H1 (cell line): ENCODE measurements at regions not wholly inside any gene's neighbourhood (a gene's known extent, or its start where the extent isn't known, plus 50 kb on each side); places are given as distances from the start of the nearest gene placed in this dataset.

ENCODE experiments used
- CTCF ChIA-PET: fragments of 300-600 bp; sonication (Branson Sonifier 250); formaldehyde crosslinking; loops from one replicate; lab custom pipeline; 2021; ENCODE audit not compliant: partially characterized antibody; lab: Charles Lee
- POLR2A ChIA-PET: fragments of 300-600 bp; sonication (Branson Sonifier 250); formaldehyde crosslinking; loops from one replicate; lab custom pipeline; 2021; ENCODE audit warnings: inconsistent platforms; ENCODE audit not compliant: partially characterized antibody; lab: Charles Lee
- DNase-seq, 2 experiments: peaks; one replicate each; pipeline versions ENCODE4 v3.0.0 to v3.0.0-alpha.2; 2010 to 2022; ENCODE audit warnings: low spot score in 2 of 2, low read depth in 1 of 2, mixed read lengths in 1 of 2
- FAIRE-seq: peaks from 2 replicates; lab custom pipeline; 2011; peaks lifted over from hg19 to GRCh38; lab: Jason Lieb, UNC
- H2AFZ ChIP-seq: 2 replicates; pipeline ENCODE4 v1.8.1; 2012; ENCODE audit warnings: low read length, inconsistent platforms
- H2AK5ac ChIP-seq: 2 replicates; pipeline ENCODE4 v1.6.1; 2013; ENCODE audit warnings: low read depth, low read length
- H2BK120ac ChIP-seq: replicated peaks from 2 replicates; pipeline ENCODE3; 2013; ENCODE audit warnings: low read depth, low read length, inconsistent platforms
- H2BK12ac ChIP-seq: 2 replicates; pipeline ENCODE4 v1.6.1; 2013; ENCODE audit warnings: low read depth, low read length
- H2BK15ac ChIP-seq: 2 replicates; pipeline ENCODE4 v1.6.1; 2013; ENCODE audit warnings: low read length
- H2BK20ac ChIP-seq: 2 replicates; pipeline ENCODE4 v1.6.1; 2013; ENCODE audit warnings: low read length
- H2BK5ac ChIP-seq: 2 replicates; pipeline ENCODE4 v1.6.1; 2013; ENCODE audit warnings: low read depth, low read length
- H3K14ac ChIP-seq: 2 replicates; pipeline ENCODE4 v1.6.1; 2013; ENCODE audit warnings: inconsistent platforms; ENCODE audit not compliant: insufficient read length
- H3K18ac ChIP-seq: 2 replicates; pipeline ENCODE4 v1.6.1; 2013; ENCODE audit warnings: low read length; ENCODE audit errors: extremely low read depth
- H3K23ac ChIP-seq: 2 replicates; pipeline ENCODE4 v1.6.1; 2013; ENCODE audit warnings: inconsistent platforms; ENCODE audit not compliant: insufficient read length
- H3K23me2 ChIP-seq: 2 replicates; pipeline ENCODE4 v1.6.1; 2013; ENCODE audit warnings: low read depth, low read length
- H3K27ac ChIP-seq: 2 replicates; pipeline ENCODE4 v1.6.1; 2011; ENCODE audit warnings: low read depth, low read length, inconsistent platforms
- H3K27me3 ChIP-seq, 4 experiments: replicated peaks in 1 of 4; 1 replicate in 1 of 4; 2 replicates in 3 of 4; pipeline versions ENCODE4 v1.6.1 to v1.8.1; 2011 to 2013; ENCODE audit warnings: low read length in 3 of 4, mild to moderate bottlenecking in 3 of 4, inconsistent platforms in 2 of 4, mixed read lengths in 2 of 4, moderate library complexity in 1 of 4; ENCODE audit not compliant: control insufficient read depth in 3 of 4, insufficient read depth in 3 of 4; ENCODE audit errors: extremely low read depth in 1 of 4
- H3K36me3 ChIP-seq, 4 experiments: 2 replicates each; pipeline versions ENCODE4 v1.6.1 to v1.8.1; 2011 to 2013; ENCODE audit warnings: mild to moderate bottlenecking in 4 of 4, low read length in 3 of 4, moderate library complexity in 2 of 4, control low read depth in 1 of 4, inconsistent platforms in 1 of 4; ENCODE audit not compliant: insufficient read depth in 4 of 4, control insufficient read depth in 2 of 4
- H3K4ac ChIP-seq: replicated peaks from 2 replicates; pipeline ENCODE3; 2013; ENCODE audit warnings: low read length, low read depth, mixed read lengths, inconsistent platforms; ENCODE audit not compliant: insufficient read length
- H3K4me1 ChIP-seq, 4 experiments: replicated peaks in 1 of 4; 1 replicate in 1 of 4; 2 replicates in 3 of 4; pipeline versions ENCODE4 v1.6.1 to v1.8.1; 2011 to 2013; ENCODE audit warnings: low read length in 3 of 4, inconsistent platforms in 2 of 4, mixed read lengths in 1 of 4; ENCODE audit not compliant: insufficient read depth in 4 of 4, control insufficient read depth in 3 of 4
- H3K4me2 ChIP-seq, 2 experiments: 2 replicates each; pipeline versions ENCODE4 v1.6.1 to v1.8.1; 2011 to 2013; ENCODE audit warnings: low read depth in 2 of 2, low read length in 2 of 2, control low read depth in 1 of 2, inconsistent platforms in 1 of 2, mild to moderate bottlenecking in 1 of 2; ENCODE audit not compliant: insufficient read depth in 1 of 2
- H3K4me3 ChIP-seq, 4 experiments: fragments of 200-600, 300-600 bp in 1 of 4; sonication (generic), shearing (Covaris generic), sonication (Bioruptor Twin) in 1 of 4; 2 replicates each; pipeline versions ENCODE4 v1.5.1 to v1.8.1; 2011 to 2016; ENCODE audit warnings: low read length in 4 of 4, low read depth in 3 of 4, control low read depth in 2 of 4, inconsistent platforms in 2 of 4, mild to moderate bottlenecking in 2 of 4, mixed read lengths in 1 of 4, moderate library complexity in 1 of 4; ENCODE audit not compliant: insufficient read depth in 2 of 4; ENCODE audit errors: extremely low read depth in 1 of 4
- H3K56ac ChIP-seq: replicated peaks from 2 replicates; pipeline ENCODE3; 2013; ENCODE audit warnings: low read depth, mild to moderate bottlenecking, mixed read lengths, low read length, inconsistent platforms; ENCODE audit not compliant: insufficient read length
- H3K79me1 ChIP-seq: 2 replicates; pipeline ENCODE4 v1.6.1; 2013; ENCODE audit warnings: low read depth, low read length, control low read depth
- H3K79me2 ChIP-seq, 2 experiments: 2 replicates each; pipeline versions ENCODE4 v1.6.1 to v1.8.1; 2012 to 2013; ENCODE audit warnings: low read length in 2 of 2, mild to moderate bottlenecking in 2 of 2, inconsistent platforms in 1 of 2; ENCODE audit not compliant: insufficient read depth in 2 of 2, control insufficient read depth in 1 of 2
- H3K9ac ChIP-seq, 4 experiments: replicated peaks in 1 of 4; 1 replicate in 1 of 4; 2 replicates in 3 of 4; pipeline versions ENCODE4 v1.6.1 to v1.8.1; 2011 to 2013; ENCODE audit warnings: low read depth in 3 of 4, low read length in 3 of 4, control low read depth in 2 of 4, mild to moderate bottlenecking in 2 of 4, moderate library complexity in 2 of 4, inconsistent platforms in 1 of 4; ENCODE audit errors: extremely low read depth in 1 of 4
- H3K9me3 ChIP-seq, 2 experiments: 2 replicates each; pipeline versions ENCODE4 v1.6.1 to v1.8.1; 2012 to 2013; ENCODE audit warnings: mild to moderate bottlenecking in 2 of 2, moderate library complexity in 2 of 2, control low read depth in 1 of 2, inconsistent platforms in 1 of 2, low read depth in 1 of 2, low read length in 1 of 2, mixed read lengths in 1 of 2; ENCODE audit not compliant: insufficient read depth in 2 of 2
- H4K20me1 ChIP-seq, 2 experiments: replicated peaks in 1 of 2; 2 replicates each; pipeline versions ENCODE3 to v1.8.1; 2011 to 2013; ENCODE audit warnings: inconsistent platforms in 2 of 2, low read length in 2 of 2, mild to moderate bottlenecking in 1 of 2; ENCODE audit not compliant: insufficient read depth in 2 of 2, control insufficient read depth in 1 of 2
- H4K5ac ChIP-seq: 2 replicates; pipeline ENCODE4 v1.6.1; 2013; ENCODE audit warnings: low read length, low read depth, mixed read lengths, inconsistent platforms; ENCODE audit not compliant: insufficient read length
- H4K8ac ChIP-seq: 2 replicates; pipeline ENCODE4 v1.8.0; 2013; ENCODE audit warnings: mild to moderate bottlenecking, moderate library complexity, low read length, inconsistent platforms; ENCODE audit not compliant: insufficient read depth; ENCODE audit errors: extremely low read depth
- H4K91ac ChIP-seq: replicated peaks from 2 replicates; pipeline ENCODE3; 2013; ENCODE audit warnings: low read length, mixed read lengths, inconsistent platforms; ENCODE audit not compliant: insufficient read length
- SIX5 ChIP-seq: IDR thresholded peaks from 2 replicates; pipeline ENCODE4 v1.6.1; 2011; ENCODE audit warnings: mild to moderate bottlenecking, low read depth, low read length
- WGBS, 2 experiments: shearing (Covaris generic) in 1 of 2; methylation state at CpG; one replicate each; pipeline versions ENCODE4 v1.1.6 to v1.1.7; 2013 to 2015; ENCODE audit warnings: low lambda C conversion rate in 2 of 2, mixed read lengths in 2 of 2, inconsistent platforms in 1 of 2, low coverage in 1 of 2, missing lambda C conversion rate in 1 of 2; ENCODE audit not compliant: insufficient replicate concordance in 2 of 2, insufficient coverage in 1 of 2, insufficient read length in 1 of 2; ENCODE audit errors: extremely low coverage in 1 of 2, missing lambda C conversion rate in 1 of 2; 5-methylcytosine and 5-hydroxymethylcytosine counted together

DNA sequence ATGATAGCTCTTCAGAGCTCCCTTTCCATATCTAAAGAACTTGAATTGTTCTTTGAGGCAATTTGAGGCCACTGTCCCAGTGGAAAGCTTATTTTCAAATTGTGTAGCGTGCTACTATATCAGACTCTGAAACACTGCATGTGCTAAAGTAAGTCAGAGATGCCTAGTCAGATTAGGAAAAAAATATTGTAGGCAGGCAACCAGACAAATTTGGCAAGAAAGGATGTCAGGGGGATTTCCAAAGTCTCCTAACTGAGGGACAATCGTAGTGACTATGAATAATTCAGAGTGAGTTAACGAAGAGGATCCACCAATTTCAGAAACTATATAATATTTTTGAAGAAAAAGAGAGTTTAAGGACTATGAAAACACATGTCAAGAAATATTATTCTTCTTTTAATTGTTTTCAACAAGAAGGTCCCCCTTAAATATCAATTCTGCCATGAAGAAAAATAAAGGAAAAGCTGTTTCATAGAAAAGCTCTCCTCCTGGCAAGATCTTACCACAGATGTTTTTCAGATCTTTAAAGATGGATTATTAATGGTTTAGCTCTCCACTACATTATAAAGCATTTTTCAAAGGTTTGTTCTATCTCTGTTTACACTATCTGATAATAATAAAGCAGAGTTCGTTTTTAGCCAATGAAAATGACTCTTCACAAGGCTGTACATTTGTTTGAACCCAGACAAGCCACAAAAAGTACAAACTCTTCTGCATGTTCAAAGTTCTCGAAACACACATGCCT is 273.5 kb upstream of the PTGER4 start:
- H3K23me2 ChIP-seq = no peaks in the 10 kb centered on the region
- no peak overlapping the region for H3K18ac ChIP-seq
- H4K5ac ChIP-seq = no peak overlapping the region
- FAIRE-seq (no peak), DNase-seq (no peak)
- WGBS, 2 experiments = 90% methylated on average over 4 of the region's 5 CpGs; no CpG with 5 or more reads in 1 of the 2 experiments
- no peak overlapping the region for H3K4me2 ChIP-seq
- no peak overlapping the region for H2BK12ac ChIP-seq
- no peak overlapping the region for H3K27ac ChIP-seq
- CTCF ChIA-PET = interaction anchor here (1.1 to 1.2 kb wide), 2 partner anchors 17 to 208 kb away, joined by 3 read pairs; no protein-coding TSS in a partner anchor
- no peak overlapping the region for H2BK5ac ChIP-seq
- H3K36me3 ChIP-seq = no peaks in the 10 kb centered on the region
- H3K79me1 ChIP-seq = no peaks in the 10 kb centered on the region
- H4K91ac ChIP-seq = no peak overlapping the region
- H3K4ac ChIP-seq = no peak overlapping the region
- H3K27me3 ChIP-seq = no peaks in the 10 kb centered on the region
- POLR2A ChIA-PET = no interaction called here
- H2AK5ac ChIP-seq = no peak overlapping the region
- H3K4me3 ChIP-seq = no peak overlapping the region
- H3K14ac ChIP-seq = no peak overlapping the region
- H2AFZ ChIP-seq = no peak overlapping the region
- no peaks in the 10 kb centered on the region for H3K4me1 ChIP-seq
- H2BK20ac ChIP-seq = no peak overlapping the region
- no peak overlapping the region for H3K56ac ChIP-seq
- H3K9me3 ChIP-seq = no peaks in the 10 kb centered on the region
- H3K23ac ChIP-seq = no peak overlapping the region
- no peak overlapping the region for H2BK120ac ChIP-seq
- H4K8ac ChIP-seq = no peak overlapping the region
- no peak for TF ChIP-seq SIX5
- H3K9ac ChIP-seq = no peak overlapping the region
- H4K20me1 ChIP-seq = no peaks in the 10 kb centered on the region
- no peak overlapping the region for H2BK15ac ChIP-seq
- H3K79me2 ChIP-seq = no peaks in the 10 kb centered on the region
